HUDEP-2 (cell line): ENCODE measurements at regions not wholly inside any gene's neighbourhood (a gene's known extent, or its start where the extent isn't known, plus 50 kb on each side); places are given as distances from the start of the nearest gene placed in this dataset.
"Not testable (repeated sequence)": the region's sequence is repeated elsewhere in the genome, so short reads cannot be mapped to it uniquely, and the experiment has no call there.

Experiments used
- DNase-seq, 76 experiments: peaks; one replicate each; lab custom pipeline; 2025; ENCODE audit not compliant: unreplicated experiment in 76 of 76; lab: John Stamatoyannopoulos, UW

GRCh38 chr18:4557502-4557901, 102.4 kb upstream of the DLGAP1 start:
- no peak for DNase-seq

DNA sequence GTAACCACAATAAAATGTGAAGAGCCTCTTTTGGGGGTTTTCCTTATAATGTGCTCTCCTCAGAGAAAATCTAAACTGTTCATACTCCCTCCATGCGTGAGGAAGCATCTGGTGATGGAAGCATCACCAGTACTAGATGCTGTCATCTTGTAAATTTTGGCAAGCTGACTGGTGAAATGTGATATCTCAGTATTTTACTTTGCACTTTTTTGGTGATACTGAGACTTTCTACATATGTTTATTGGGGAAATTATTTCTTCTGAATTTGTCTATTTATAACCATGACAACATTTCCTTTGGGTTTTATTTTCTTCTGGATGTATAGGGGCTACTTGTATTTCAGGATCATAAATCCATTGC, 95.9 kb upstream of the DLGAP1 start:
- DNase-seq, result no peak

DNA sequence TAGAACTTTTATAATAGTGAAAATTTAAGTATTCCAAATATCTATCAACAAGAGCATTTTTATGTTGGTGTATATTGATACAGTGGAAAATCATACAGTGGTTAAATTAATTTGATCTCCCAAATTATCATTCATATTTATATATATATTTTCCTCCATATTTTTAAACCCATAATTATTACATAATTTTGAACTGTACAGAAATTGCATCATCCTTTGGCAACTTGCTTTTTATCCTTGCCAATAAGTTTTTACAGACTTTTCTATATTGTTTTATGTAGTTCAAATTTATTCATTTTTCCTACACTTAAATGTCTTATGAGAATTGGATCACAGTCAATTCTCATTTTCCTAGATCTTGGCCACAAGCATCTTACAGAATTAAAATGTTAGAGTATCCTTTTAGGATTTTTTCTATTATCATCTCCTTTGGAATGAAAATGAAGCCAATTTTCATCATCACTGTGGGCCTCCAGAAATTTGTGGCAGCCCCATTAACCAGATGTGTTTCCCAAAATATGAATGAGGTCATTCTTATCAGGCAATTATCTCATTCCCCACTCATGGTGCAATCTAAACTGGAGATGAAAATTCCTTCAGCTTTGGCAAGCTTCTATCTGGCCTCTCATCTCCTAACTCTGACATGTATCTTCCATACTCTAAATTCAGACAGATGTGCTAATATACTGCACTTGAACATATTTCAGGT, 94.2 kb upstream of the DLGAP1 start:
- no peak for DNase-seq

DNA sequence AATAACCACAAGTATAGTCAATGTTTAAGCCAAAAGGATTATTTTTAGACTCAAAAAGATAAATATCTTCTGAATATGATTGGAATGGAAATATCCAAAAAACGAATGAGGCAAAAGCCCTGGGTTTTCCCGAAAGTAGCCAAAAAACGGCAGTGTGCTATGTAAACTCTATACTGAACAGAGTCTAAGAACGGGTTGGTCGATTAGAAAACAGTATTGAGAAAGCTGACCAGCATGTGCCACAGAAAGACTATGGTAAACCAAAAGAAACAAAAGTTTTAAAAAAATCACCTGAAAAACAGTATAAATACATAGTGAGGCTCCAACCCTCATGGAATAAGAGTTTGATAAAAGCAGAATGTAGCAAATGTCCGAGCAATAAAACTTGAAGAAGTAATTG, 92.0 kb upstream of the DLGAP1 start:
- no peak for DNase-seq

DNA sequence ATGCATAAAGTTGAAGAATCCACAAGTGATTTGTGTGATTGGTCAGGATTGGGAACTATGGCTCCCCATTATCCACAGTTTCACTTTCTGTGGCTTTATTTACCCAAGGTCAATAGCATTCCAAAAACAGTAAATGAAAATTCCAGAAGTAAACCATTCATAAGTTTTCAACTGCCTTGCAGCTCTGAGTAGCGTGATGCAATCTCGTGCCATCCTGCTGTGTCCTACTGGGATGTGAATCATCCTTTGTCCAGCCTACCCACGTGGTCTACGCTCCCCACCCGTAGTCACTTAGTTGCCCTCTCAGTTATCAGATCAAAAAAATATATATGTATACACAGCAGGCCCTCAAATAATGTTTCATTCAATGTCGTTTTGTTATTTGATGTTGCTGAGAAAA, 89.0 kb upstream of the DLGAP1 start:
- no peak for DNase-seq

- no peak for DNase-seq
Measured at GRCh38 chr18:4543711-4544110, 88.6 kb upstream of the DLGAP1 start.

DNA sequence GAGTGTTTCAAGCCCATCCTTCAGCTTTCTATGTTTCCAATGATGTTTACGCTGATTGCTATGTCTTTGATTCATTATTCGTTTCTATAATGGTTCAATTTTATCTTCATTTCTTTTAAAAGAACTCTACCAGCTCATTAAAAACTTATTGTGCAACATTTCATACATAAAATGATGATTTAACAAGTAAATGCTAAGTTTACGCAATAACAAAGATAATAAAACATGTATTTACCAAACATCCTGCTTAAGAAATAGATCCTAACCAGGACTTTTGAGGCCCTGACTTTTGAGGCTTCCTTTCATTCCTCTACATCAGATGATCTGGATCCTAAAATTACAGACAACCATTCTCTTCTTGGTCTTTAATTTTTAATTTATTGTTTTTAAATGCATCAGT, 86.5 kb upstream of the DLGAP1 start:
- no peak for DNase-seq

- no peak for DNase-seq
Measured at GRCh38 chr18:4536447-4536846, 81.3 kb upstream of the DLGAP1 start.

DNA sequence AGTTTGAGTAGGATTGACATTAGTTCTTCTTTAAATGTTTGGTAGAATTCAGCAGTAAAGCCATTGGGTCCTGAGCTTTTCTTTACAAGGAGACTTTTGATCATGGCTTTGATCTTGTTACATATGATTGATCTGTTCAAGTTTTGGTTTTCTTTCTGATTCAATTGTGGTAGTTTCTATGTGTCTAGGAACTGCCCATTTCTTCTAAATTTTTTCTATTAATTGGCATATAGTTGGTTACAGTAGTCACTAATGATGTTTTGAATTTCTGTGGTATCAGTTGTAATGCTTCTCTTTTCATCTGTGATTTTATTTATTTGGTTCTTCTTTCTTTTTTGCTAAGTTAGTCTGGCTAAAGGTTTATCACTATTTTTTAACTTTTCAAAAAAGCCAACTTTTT, 73.3 kb upstream of the DLGAP1 start:
- no peak for DNase-seq

DNA sequence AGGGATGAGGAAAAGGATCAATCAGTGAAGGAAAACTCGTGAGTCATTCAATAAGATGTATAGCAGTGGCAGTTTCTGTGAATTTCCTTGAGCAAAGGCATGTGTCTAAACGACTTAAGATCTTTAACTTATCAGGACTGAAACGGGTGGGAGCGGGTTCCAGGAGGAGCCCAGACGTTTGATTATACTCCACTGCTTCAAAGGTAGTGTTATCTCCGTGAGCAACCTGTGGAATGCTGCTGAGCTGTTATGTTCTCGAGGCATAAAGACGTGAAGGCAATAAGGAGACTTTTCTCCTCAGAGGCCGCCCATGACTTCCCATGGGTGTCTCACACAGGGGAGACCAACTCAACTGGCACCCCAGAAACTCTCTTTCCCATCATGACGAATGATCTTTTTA, 72.7 kb upstream of the DLGAP1 start:
- not testable (repeated sequence) for DNase-seq

GRCh38 chr18:4524096-4524495, 69.0 kb upstream of the DLGAP1 start:
- no peak for DNase-seq

DNA sequence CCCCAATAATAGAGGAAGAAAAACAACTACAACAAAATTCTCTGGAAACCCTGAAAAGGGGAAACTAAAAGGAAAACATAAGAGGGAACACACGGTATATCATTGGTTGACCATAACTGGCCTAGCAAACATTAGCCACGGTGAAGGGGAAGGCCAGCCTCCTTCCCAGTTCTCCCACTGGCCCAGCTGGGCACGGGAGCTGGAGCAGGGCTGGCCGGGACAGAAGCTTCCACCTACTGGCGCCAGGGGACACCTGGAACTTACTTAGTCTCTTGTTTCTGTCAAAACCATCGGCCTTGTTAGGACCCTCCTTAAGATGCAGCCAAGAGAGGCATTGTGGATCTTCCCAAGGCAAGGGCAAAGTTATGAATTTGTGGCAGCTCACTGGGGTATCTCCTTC, 56.1 kb upstream of the DLGAP1 start:
- no peak for DNase-seq

DNA sequence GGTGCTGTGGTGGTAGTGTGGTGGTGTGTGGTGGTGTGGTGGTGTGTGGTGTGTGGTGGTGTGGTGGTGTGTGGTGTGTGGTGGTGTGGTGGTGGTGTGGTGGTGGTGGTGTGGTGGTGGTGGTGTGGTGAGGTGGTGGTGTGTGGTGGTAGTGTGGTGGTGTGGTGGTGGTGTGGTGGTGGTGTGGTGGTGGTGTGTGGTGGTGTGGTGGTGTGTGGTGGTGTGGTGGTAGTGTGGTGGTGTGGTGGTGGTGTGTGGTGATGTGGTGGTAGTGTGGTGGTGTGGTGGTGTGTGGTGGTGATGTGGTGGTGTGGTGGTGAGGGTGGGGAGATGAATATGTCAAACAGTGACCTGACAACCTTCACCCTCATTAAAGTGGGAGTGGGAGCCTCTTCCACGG, 55.6 kb upstream of the DLGAP1 start:
- no peak for DNase-seq

GRCh38 chr18:4510160-4510559, 55.1 kb upstream of the DLGAP1 start:
- DNase-seq, result no peak
